GM13976 (cell line): ENCODE measurements at regions not wholly inside any gene's neighbourhood (a gene's known extent, or its start where the extent isn't known, plus 50 kb on each side); places are given as distances from the start of the nearest gene placed in this dataset.

Source experiments
- DNase-seq: peaks from one replicate; pipeline ENCODE4 v3.0.0; 2012; ENCODE audit warnings: low spot score
- CTCF ChIP-seq: IDR thresholded peaks from 2 replicates; pipeline ENCODE4 v1.5.1; 2012; ENCODE audit warnings: borderline replicate concordance, mild to moderate bottlenecking; ENCODE audit not compliant: insufficient read depth; ENCODE audit errors: extremely low read depth, missing control alignments, control extremely low read depth
- in situ Hi-C: fragments of 300-500 bp; cut with MboI; formaldehyde crosslinking; loops from one replicate; pipeline ENCODE4 v1.12.0; 2022; ENCODE audit warnings: low sequenced_read_pairs, mixed read lengths, inconsistent platforms; ENCODE audit not compliant: unreplicated experiment

GRCh38 chr13:83065108-83065507, 817.2 kb downstream of the SLITRK1 start:
- TF ChIP-seq CTCF: no peak
- in situ Hi-C loops: no loop called here
- no peak for DNase-seq

- in situ Hi-C loops: no loop called here
- no peak for DNase-seq
- TF ChIP-seq CTCF: no peak
These were observed 825.2 kb downstream of the SLITRK1 start for GRCh38 chr13:83057119-83057518.

GRCh38 chr13:83056269-83056668, 826.0 kb downstream of the SLITRK1 start:
- no peak for DNase-seq
- TF ChIP-seq CTCF: no peak
- in situ Hi-C loops: no loop called here

DNA sequence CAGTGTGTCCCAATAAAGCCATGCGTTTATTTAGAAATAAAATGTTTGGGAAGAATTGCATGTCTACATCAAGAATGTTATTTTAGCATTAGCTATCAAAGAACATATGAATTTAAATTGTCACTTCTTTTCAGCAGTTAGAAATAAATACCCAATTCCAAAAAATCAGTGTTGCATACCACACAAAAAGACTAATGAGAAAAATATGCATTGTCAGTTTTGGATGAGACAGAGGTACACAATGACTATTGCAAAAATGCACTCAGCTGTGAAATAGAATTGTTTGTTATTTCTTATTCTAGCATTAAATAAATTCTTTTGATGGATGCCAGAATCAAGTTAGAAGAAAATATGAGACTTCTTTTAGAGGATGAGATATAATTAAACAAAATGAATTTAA, 833.9 kb downstream of the SLITRK1 start:
- in situ Hi-C loops: no loop called here
- TF ChIP-seq CTCF: no peak

GRCh38 chr13:83024955-83025594, 857.2 kb downstream of the SLITRK1 start:
- no peak for DNase-seq
- in situ Hi-C loops: no loop called here
- no peak for TF ChIP-seq CTCF

More for the DNA sequence above, 833.9 kb downstream of the SLITRK1 start:
- DNase-seq: no peak

GRCh38 chr13:83024232-83024631, 858.0 kb downstream of the SLITRK1 start:
- no peak for TF ChIP-seq CTCF
- DNase-seq: no peak
- in situ Hi-C loops: no loop called here
